ENCODE measurements at regions not wholly inside any gene's neighbourhood (a gene's known extent, or its start where the extent isn't known, plus 50 kb on each side); places are given as distances from the start of the nearest gene placed in this dataset.

- TF ChIP-seq EZH2 (IDR thresholded peaks at IDR 0.05; ENCODE audit: insufficient read depth, poor library complexity, severe bottlenecking) (no peak), EZH2phosphoT487 (IDR thresholded peaks at IDR 0.05; ENCODE audit: insufficient read depth, low read depth) (no peak)
These were observed 290.2 kb upstream of the POU5F2 start for GRCh38 chr5:94031631-94032030.

All from GM23248 (cell line).